ENCODE measurements at regions not wholly inside any gene's neighbourhood (a gene's known extent, or its start where the extent isn't known, plus 50 kb on each side); places are given as distances from the start of the nearest gene placed in this dataset.

- TF ChIP-seq ZBTB7A (IDR thresholded peaks at IDR 0.05; ENCODE audit: low read depth) (no peak), TCF12 (IDR thresholded peaks at IDR 0.05; ENCODE audit: low read depth) (no peak), TAF1 (IDR thresholded peaks at IDR 0.05; ENCODE audit: low read depth) (no peak)
These were observed 950.6 kb upstream of the LRATD1 start for GRCh38 chr2:13681936-13682335.

Measured in Ishikawa (cell line).